Small intestine (tissue), 7 donors: ENCODE measurements at regions not wholly inside any gene's neighbourhood (a gene's known extent, or its start where the extent isn't known, plus 50 kb on each side); places are given as distances from the start of the nearest gene placed in this dataset.

Experiments
- DNase-seq, 2 donors: peaks; one replicate each; pipeline versions ENCODE4 v3.0.0 to v3.0.0-alpha.2; 2013
- FAIRE-seq: peaks from 2 replicates; lab custom pipeline; 2012; peaks lifted over from hg19 to GRCh38; lab: Jason Lieb, UNC
- H3K27ac ChIP-seq, 3 donors: one replicate each; pipeline ENCODE4 v1.5.1; 2013; ENCODE audit warnings: low read length in 2 of 3, mild to moderate bottlenecking in 2 of 3, control low read depth in 1 of 3, inconsistent platforms in 1 of 3, low read depth in 1 of 3, moderate library complexity in 1 of 3
- H3K27me3 ChIP-seq, 3 donors: one replicate each; pipeline ENCODE4 v1.6.1; 2013; ENCODE audit warnings: low read length in 3 of 3, inconsistent platforms in 1 of 3; ENCODE audit not compliant: control insufficient read depth in 3 of 3, insufficient read depth in 3 of 3
- H3K36me3 ChIP-seq, 3 donors: one replicate each; pipeline ENCODE4 v1.6.1; 2013; ENCODE audit warnings: low read length in 3 of 3, inconsistent platforms in 1 of 3, low read depth in 1 of 3, mild to moderate bottlenecking in 1 of 3, moderate library complexity in 1 of 3; ENCODE audit not compliant: control insufficient read depth in 3 of 3, insufficient read depth in 2 of 3
- H3K4me1 ChIP-seq, 3 donors: one replicate each; pipeline ENCODE4 v1.6.1; 2013; ENCODE audit warnings: low read length in 2 of 3, inconsistent platforms in 1 of 3, low read depth in 1 of 3, mild to moderate bottlenecking in 1 of 3, moderate library complexity in 1 of 3; ENCODE audit not compliant: control insufficient read depth in 3 of 3, insufficient read depth in 2 of 3
- H3K4me3 ChIP-seq, 3 donors: one replicate each; pipeline ENCODE4 v1.5.1; 2013; ENCODE audit warnings: low read length in 3 of 3, control low read depth in 1 of 3, inconsistent platforms in 1 of 3, low read depth in 1 of 3, mild to moderate bottlenecking in 1 of 3, moderate library complexity in 1 of 3
- H3K9me3 ChIP-seq, 2 donors: one replicate each; pipeline ENCODE4 v1.6.1; 2013; ENCODE audit warnings: low read depth in 1 of 2, low read length in 1 of 2; ENCODE audit not compliant: control insufficient read depth in 2 of 2, insufficient read depth in 1 of 2
- WGBS, 3 donors: extraction: QIAGEN DNeasy Blood & Tissue Kit; methylation state at CpG; one replicate each; pipeline ENCODE4 v1.1.7; 2013; 5-methylcytosine and 5-hydroxymethylcytosine counted together
- donor health status: healthy with polysubstance abuse.
- donor health status: control.
- donor health status: control.
- donor health status: Bipolar disorder and iron deficiency.
- donor health status: healthy.

DNA sequence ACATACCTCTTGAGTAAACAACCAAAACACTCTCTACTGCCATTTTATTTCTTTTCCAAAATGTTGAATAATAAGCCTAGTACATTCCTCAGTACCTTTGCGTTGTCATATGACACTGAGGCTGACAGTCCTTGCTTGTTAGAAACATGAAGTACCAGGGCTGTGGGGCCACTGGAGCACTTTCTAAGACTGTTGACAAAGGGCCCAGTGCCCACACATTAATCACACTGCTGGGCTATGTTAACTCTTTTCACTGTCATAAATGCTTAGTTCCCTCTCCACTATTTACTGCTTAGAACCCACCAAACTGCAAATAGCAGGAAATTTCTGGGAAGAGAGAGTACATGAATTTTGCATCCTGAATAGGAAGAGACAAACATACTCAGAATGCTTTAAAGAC, 57.1 kb downstream of the FAM47B start:
- H3K36me3 ChIP-seq = no peaks in the 10 kb centered on the region
- 41 to 59% (median 44%) methylated on average over 1 of the region's 1 CpG for WGBS, 3 donors
- H3K9me3 ChIP-seq = no peaks in the 10 kb centered on the region
- FAIRE-seq (no peak), DNase-seq (no peak)
- no peaks in the 10 kb centered on the region for H3K27me3 ChIP-seq
- no peak overlapping the region for H3K4me3 ChIP-seq
- no peak overlapping the region for H3K27ac ChIP-seq
- no peaks in the 10 kb centered on the region for H3K4me1 ChIP-seq

DNA sequence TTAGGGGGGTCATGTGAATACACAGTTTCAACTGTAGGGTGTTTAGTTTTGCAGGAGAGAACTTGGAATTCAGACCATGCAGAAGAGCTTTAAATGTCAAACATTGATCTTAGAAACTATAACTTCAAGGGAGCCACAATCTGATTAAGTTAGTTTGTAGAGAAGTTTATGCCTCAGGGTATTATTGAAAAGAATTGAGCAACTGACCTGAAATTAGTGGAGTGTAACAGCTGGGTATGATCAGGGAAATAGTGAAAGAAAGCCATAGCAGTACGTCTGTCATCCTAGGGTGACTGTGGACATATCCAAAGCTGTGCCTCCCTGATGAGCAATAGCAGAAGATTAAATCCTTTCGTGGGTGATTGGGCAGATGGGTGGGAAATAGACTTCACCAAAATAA, 63.8 kb downstream of the FAM47B start:
- Histone ChIP-seq H3K27me3 (no peaks in the 10 kb centered on the region), H3K9me3 (no peaks in the 10 kb centered on the region), H3K4me3 (no peak overlapping the region), H3K36me3 (no peaks in the 10 kb centered on the region), H3K4me1 (no peaks in the 10 kb centered on the region), H3K27ac (no peak overlapping the region)
- WGBS, 3 donors = 52 to 60% (median 53%) methylated on average over 2 of the region's 2 CpGs
- DNase-seq = no peak
- FAIRE-seq = no peak

DNA sequence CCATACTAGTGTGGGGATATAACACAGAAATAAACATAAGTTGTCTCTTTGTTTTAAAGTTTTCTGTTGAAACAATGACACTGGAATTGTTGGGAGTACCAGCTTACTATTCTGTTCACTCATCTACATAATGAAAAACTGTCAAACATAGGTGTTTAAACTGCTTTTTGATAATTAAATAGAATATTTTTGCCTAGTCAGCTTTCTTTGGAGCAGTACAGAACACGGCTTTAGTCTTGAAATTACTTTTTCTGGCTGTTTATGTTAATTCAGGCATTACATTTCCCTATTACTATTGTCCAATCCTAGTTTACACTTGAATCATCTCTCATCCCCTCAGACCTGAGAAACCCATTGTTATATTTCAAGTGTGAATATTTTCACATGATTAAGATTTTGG, 73.0 kb downstream of the FAM47B start:
- H3K4me1 ChIP-seq = no peaks in the 10 kb centered on the region
- FAIRE-seq (no peak), DNase-seq (no peak)
- no peaks in the 10 kb centered on the region for H3K27me3 ChIP-seq
- 56 to 88% (median 59%) methylated on average over 1 of the region's 1 CpG for WGBS, 3 donors
- H3K4me3 ChIP-seq = no peak overlapping the region
- H3K9me3 ChIP-seq = no peaks in the 10 kb centered on the region
- H3K36me3 ChIP-seq = no peaks in the 10 kb centered on the region
- no peak overlapping the region for H3K27ac ChIP-seq

DNA sequence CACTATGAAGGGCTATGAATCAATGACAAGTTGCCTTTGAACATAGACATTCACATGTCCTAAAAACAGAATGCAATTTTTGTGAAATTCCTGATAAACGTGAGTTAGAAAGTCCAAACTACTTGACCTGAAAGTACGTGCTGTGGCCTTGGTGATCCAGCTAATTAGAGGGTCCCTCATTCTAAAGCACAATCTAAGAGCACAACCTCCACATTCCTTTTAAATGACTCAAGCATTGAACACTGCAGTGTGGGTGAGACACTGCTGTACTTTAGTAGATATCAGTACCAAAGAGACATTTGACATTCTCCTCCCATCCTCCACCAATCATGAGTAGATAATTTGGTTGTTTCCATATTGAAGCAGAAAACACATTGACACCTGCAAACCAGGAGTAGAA, 73.5 kb downstream of the FAM47B start:
- no peaks in the 10 kb centered on the region for H3K4me1 ChIP-seq
- no peak overlapping the region for H3K4me3 ChIP-seq
- FAIRE-seq (no peak), DNase-seq (no peak)
- H3K9me3 ChIP-seq = no peaks in the 10 kb centered on the region
- no peak overlapping the region for H3K27ac ChIP-seq
- WGBS, 3 donors = 23 to 51% (median 40%) methylated on average over 2 of the region's 2 CpGs
- H3K36me3 ChIP-seq = no peaks in the 10 kb centered on the region
- H3K27me3 ChIP-seq = no peaks in the 10 kb centered on the region

DNA sequence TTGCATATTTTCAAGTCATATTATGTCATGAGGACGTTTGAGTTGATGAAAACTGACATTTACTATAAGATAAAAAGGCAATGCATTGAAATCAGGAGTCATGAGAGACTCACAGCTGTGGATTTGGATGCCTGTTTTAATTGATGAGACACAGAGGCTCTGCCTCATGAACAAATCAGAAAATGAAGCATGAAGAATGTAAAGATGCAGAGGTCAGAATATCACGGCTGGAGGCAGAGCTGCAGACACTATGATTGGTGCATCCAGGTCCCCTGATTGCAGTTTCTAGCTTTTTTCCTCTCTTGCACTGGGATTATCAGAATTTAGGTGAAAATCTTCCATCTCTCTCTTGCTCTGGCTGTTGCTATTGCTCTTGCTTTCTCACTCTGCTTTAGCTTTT, 74.7 kb downstream of the FAM47B start:
- FAIRE-seq (no peak), DNase-seq (no peak)
- Histone ChIP-seq H3K9me3 (no peaks in the 10 kb centered on the region), H3K27ac (no peak overlapping the region), H3K4me3 (no peak overlapping the region), H3K4me1 (no peaks in the 10 kb centered on the region), H3K27me3 (no peaks in the 10 kb centered on the region), H3K36me3 (no peaks in the 10 kb centered on the region)
- WGBS, 3 donors = 23 to 28% (median 24%) methylated on average over 2 of the region's 2 CpGs

DNA sequence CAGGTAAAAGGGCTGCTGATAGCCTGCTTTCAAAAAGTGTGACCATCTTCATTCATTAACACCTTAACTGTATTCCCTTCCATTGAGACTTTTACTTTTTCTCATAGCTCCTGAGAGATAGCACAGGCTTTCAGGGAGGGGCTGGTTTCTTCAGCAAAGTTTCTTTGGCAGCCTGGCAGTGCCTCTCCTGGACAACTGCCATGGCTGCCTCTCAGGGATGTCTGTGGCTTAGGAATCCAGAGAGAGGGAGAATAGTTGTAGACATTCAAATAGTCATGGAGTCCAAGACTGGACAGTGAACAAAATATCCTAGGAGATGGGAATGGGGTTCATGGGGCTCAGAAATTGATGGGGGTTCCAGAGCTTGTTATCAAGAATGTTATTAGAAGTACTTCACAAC, 81.1 kb downstream of the FAM47B start:
- no peaks in the 10 kb centered on the region for H3K36me3 ChIP-seq
- no peaks in the 10 kb centered on the region for H3K27me3 ChIP-seq
- no peaks in the 10 kb centered on the region for H3K9me3 ChIP-seq
- no peaks in the 10 kb centered on the region for H3K4me1 ChIP-seq
- H3K4me3 ChIP-seq = no peak overlapping the region
- FAIRE-seq = no peak
- DNase-seq = no peak
- no peak overlapping the region for H3K27ac ChIP-seq

DNA sequence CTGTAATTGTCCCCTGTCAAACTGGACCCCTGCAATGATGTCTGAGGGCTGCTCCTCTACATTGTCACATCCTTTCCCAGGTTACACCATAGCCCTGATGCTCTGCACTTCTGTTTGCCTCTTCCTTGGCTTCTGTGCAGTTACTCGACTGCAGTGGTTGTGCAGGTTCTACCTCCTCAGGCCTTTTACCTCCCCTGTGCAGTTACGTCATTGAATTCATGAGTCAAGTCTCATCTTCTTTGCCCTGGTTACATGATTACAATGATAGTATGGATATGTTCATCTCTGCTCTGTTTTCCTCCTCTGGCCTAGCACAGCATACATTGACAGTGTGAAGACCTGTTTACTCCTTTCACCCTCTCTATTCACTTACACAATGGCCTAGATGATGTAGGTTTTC, 83.2 kb downstream of the FAM47B start:
- no peak overlapping the region for H3K27ac ChIP-seq
- H3K27me3 ChIP-seq = no peaks in the 10 kb centered on the region
- 79 to 90% (median 86%) methylated on average over 2 of the region's 2 CpGs for WGBS, 3 donors
- no peaks in the 10 kb centered on the region for H3K4me1 ChIP-seq
- no peaks in the 10 kb centered on the region for H3K36me3 ChIP-seq
- no peaks in the 10 kb centered on the region for H3K9me3 ChIP-seq
- DNase-seq (no peak), FAIRE-seq (no peak)
- H3K4me3 ChIP-seq = no peak overlapping the region

DNA sequence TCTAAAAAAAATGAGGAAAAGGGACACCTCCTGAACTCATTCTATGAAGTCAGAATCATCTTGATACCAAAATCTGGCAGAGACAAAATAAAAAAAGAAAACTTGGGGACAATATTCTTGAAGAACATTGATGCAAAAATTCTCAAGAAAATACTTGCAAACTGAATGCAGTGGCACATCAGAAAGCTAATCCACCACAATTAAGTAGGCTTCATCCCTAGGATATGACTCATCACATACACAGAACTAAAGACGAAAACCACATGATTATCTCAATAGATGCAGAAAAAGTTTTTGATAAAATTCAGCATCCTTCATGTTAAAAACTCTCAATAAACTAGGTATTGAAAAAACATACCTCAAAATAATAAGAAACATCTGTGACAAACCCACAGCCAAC, 98.3 kb downstream of the FAM47B start:
- peak; percentile 5 for FAIRE-seq
- no peaks in the 10 kb centered on the region for H3K27me3 ChIP-seq

DNA sequence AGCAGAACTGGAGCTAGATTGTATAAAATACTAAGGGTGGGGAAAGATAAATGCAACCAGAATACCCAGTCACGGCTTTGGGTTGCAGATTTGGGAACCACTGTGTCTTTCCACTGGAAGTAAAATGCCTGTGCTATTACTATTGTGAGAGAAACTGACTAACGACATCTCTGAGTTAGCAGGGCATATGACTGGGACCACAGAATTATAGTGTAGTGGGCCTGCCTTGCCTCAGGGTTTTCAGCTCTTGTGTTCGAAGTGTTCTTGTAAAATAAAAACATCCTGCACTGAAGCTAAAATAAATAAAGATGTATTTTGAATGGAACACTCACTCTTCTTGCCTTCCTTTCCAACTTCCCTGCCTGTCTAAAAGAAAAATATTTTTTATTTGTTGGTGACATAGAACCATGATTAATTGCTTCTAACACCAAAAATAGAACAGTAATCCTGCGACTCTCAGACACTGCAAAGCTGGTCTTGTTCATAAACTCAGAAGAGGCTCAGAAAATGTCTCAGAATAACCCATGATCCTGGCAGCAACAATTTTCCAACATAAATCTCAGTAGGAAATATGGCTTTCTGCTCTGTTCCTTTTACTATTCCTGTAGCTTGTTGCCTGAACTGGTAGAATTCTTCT, 104.2 kb downstream of the FAM47B start:
- FAIRE-seq (no peak), DNase-seq (no peak)
- Histone ChIP-seq H3K27me3 (no peaks in the 10 kb centered on the region), H3K9me3 (no peaks in the 10 kb centered on the region), H3K36me3 (no peaks in the 10 kb centered on the region), H3K4me3 (no peak overlapping the region), H3K27ac (no peak overlapping the region), H3K4me1 (no peaks in the 10 kb centered on the region)
- WGBS, 3 donors = 34 to 50% (median 46%) methylated on average over 4 of the region's 4 CpGs

More for the DNA sequence above, 98.3 kb downstream of the FAM47B start:
- 28 to 78% (median 62%) methylated on average over 1 of the region's 1 CpG for WGBS, 3 donors
- Histone ChIP-seq H3K27ac (no peak overlapping the region), H3K4me3 (no peak overlapping the region), H3K36me3 (no peaks in the 10 kb centered on the region), H3K9me3 (no peaks in the 10 kb centered on the region), H3K4me1 (no peaks in the 10 kb centered on the region)
- DNase-seq = no peak
